AG04449 (cell line): ENCODE measurements at regions not wholly inside any gene's neighbourhood (a gene's known extent, or its start where the extent isn't known, plus 50 kb on each side); places are given as distances from the start of the nearest gene placed in this dataset.

Experiments
- CTCF ChIA-PET: fragments of 350-600 bp; formaldehyde crosslinking; extraction: SDS; loops from one replicate; lab custom pipeline; 2021; ENCODE audit warnings: antibody characterized with exemption; lab: Yijun Ruan, JAX
- POLR2A ChIA-PET: fragments of 400-600, 350-600 bp; formaldehyde crosslinking; extraction: SDS; loops from one replicate; lab custom pipeline; 2020; ENCODE audit warnings: antibody characterized with exemption, inconsistent platforms; lab: Yijun Ruan, JAX
- DNase-seq: peaks from one replicate; pipeline ENCODE4 v3.0.0-alpha.2; 2010; ENCODE audit warnings: low read depth, low spot score
- H3K4me3 ChIP-seq: 2 replicates; pipeline ENCODE4 v1.5.1; 2011; ENCODE audit warnings: low read depth, mild to moderate bottlenecking, control low read depth, low read length
- TF ChIP-seq, protein P1 (sequence below): IDR thresholded peaks from one replicate; pipeline ENCODE4 v1.5.1; 2011; ENCODE audit warnings: mild to moderate bottlenecking, moderate library complexity, low read length, control low read depth, inconsistent platforms; ENCODE audit not compliant: insufficient read depth; ENCODE audit errors: missing control alignments

GRCh38 chr6:164827537-164827936 lies 481.9 kb downstream of the C6orf118 start:
- CTCF ChIA-PET: no interaction called here
- no peak for DNase-seq
- TF ChIP-seq, protein P1, sequence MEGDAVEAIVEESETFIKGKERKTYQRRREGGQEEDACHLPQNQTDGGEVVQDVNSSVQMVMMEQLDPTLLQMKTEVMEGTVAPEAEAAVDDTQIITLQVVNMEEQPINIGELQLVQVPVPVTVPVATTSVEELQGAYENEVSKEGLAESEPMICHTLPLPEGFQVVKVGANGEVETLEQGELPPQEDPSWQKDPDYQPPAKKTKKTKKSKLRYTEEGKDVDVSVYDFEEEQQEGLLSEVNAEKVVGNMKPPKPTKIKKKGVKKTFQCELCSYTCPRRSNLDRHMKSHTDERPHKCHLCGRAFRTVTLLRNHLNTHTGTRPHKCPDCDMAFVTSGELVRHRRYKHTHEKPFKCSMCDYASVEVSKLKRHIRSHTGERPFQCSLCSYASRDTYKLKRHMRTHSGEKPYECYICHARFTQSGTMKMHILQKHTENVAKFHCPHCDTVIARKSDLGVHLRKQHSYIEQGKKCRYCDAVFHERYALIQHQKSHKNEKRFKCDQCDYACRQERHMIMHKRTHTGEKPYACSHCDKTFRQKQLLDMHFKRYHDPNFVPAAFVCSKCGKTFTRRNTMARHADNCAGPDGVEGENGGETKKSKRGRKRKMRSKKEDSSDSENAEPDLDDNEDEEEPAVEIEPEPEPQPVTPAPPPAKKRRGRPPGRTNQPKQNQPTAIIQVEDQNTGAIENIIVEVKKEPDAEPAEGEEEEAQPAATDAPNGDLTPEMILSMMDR: no peak
- no peak overlapping the region for H3K4me3 ChIP-seq
- POLR2A ChIA-PET: no interaction called here

DNA sequence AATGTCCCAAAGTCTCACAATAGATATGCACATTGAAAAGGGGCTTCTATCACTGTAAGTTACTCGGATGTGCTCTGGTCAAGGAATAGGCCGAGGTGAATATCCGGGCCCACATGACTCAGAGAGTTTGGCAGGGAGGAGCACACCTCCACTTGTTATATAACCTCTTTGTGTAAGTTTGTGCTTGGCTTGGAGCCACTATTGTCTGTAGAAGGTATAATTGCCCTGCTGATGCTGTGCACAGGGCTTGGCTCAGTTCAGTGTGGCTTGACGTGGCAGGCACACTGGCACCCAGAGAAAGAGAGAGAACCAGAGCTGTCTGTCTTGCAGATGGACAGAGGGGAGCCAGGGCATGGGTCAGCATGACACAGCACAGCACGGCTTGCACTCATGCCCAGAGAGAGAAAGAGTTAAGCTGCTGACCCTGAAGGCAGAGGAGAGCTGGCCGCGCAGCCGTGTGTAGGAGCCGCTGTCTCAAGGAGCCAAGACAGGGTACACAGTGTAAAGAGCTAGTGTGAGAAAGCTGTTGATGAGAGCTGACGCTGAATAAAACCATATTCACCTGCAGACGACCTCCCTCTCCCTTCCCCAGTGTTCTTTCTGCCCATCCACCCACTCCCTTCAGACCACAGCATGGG lies 482.5 kb downstream of the C6orf118 start:
- no peak overlapping the region for H3K4me3 ChIP-seq
- POLR2A ChIA-PET: no interaction called here
- TF ChIP-seq, protein P1: no peak
- CTCF ChIA-PET: no interaction called here
- no peak for DNase-seq

DNA sequence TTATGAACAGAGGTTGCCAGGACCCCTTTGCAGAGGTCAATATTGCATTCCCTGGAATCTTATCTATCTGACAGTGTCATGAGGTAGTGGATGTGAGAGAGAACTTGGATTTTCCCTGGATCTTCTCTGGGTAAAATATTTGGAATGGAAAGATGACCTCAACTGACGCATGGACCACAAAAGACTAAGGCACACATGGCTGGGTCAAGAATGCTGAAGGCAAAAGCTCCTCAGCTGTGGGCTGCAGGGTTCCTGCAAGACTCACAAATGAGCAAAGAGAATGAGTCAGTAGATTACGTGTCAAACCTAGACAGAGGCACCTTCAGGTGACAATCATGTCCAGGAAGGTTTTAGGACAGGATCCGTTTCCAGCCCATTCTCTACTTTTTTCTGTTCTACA lies 484.0 kb downstream of the C6orf118 start:
- no peak for DNase-seq
- POLR2A ChIA-PET: no interaction called here
- CTCF ChIA-PET: no interaction called here
- no peak overlapping the region for H3K4me3 ChIP-seq
- TF ChIP-seq, protein P1: no peak

GRCh38 chr6:164817662-164818061 lies 491.7 kb downstream of the C6orf118 start:
- no peak for DNase-seq
- CTCF ChIA-PET: no interaction called here
- no peak overlapping the region for H3K4me3 ChIP-seq

DNA sequence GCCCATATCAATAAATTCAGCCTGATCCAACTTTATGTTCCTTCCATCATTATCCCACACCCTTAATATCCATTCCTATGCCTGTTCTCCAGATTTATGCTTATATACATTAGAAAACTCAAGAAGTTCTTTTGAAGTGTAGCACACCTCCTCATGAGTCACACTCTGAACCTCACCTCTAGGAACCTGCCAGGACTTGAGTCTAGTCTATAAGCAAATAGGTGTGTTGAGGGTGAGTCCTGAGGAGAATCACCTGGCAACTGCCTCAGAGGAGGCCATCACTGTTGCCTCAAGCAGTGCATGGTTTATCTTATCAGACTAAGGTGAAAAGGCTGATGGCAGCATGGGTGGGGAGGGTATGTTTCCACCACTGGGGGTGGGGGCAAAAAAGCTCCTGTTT lies 496.7 kb downstream of the C6orf118 start:
- TF ChIP-seq, protein P1: no peak
- DNase-seq: no peak
- H3K4me3 ChIP-seq: no peak overlapping the region
- ChIA-PET CTCF (no interaction called here), POLR2A (no interaction called here)

More at GRCh38 chr6:164817662-164818061, 491.7 kb downstream of the C6orf118 start:
- POLR2A ChIA-PET: no interaction called here
- TF ChIP-seq, protein P1: no peak

- ChIA-PET CTCF (no interaction called here), POLR2A (no interaction called here)
- DNase-seq: no peak
- H3K4me3 ChIP-seq: no peak overlapping the region
- TF ChIP-seq, protein P1: no peak
These were observed 502.3 kb downstream of the C6orf118 start for GRCh38 chr6:164807125-164807524.
